ENCODE measurements at regions not wholly inside any gene's neighbourhood (a gene's known extent, or its start where the extent isn't known, plus 50 kb on each side); places are given as distances from the start of the nearest gene placed in this dataset.
"Not testable (repeated sequence)": the region's sequence is repeated elsewhere in the genome, so short reads cannot be mapped to it uniquely, and the experiment has no call there.

- no peak for DNase-seq
These were observed 311.9 kb upstream of the ANKH start for GRCh38 chr5:15183520-15183919.

GRCh38 chr5:15170173-15170572 lies 298.6 kb upstream of the ANKH start:
- DNase-seq, result no peak

GRCh38 chr5:15168358-15168757 lies 296.8 kb upstream of the ANKH start:
- no peak for DNase-seq

GRCh38 chr5:15160091-15160490 lies 288.5 kb upstream of the ANKH start:
- DNase-seq, result no peak

GRCh38 chr5:15159606-15160005 lies 288.0 kb upstream of the ANKH start:
- DNase-seq, result no peak

- DNase-seq, result no peak
These were observed 270.9 kb upstream of the ANKH start for GRCh38 chr5:15142458-15142857.

- no peak for DNase-seq
These were observed 265.8 kb upstream of the ANKH start for GRCh38 chr5:15137414-15137813.

- no peak for DNase-seq
These were observed 264.1 kb upstream of the ANKH start for GRCh38 chr5:15135661-15136060.

- no peak for DNase-seq
These were observed 261.9 kb upstream of the ANKH start for GRCh38 chr5:15133456-15133965.

- no peak for DNase-seq
These were observed 261.3 kb upstream of the ANKH start for GRCh38 chr5:15132816-15133405.

GRCh38 chr5:15131909-15132308 lies 260.3 kb upstream of the ANKH start:
- no peak for DNase-seq

GRCh38 chr5:15124871-15125568 lies 253.4 kb upstream of the ANKH start:
- no peak for DNase-seq

GRCh38 chr5:15124461-15124860 lies 252.9 kb upstream of the ANKH start:
- DNase-seq, result no peak

- DNase-seq, result no peak
These were observed 246.1 kb upstream of the ANKH start for GRCh38 chr5:15117688-15118087.

- DNase-seq, result no peak
These were observed 245.4 kb upstream of the ANKH start for GRCh38 chr5:15116996-15117395.

- DNase-seq, result no peak
These were observed 235.1 kb upstream of the ANKH start for GRCh38 chr5:15106530-15107283.

- DNase-seq, result peak; percentile 48
These were observed 234.3 kb upstream of the ANKH start for GRCh38 chr5:15105799-15106393.

GRCh38 chr5:15103864-15104263 lies 232.3 kb upstream of the ANKH start:
- no peak for DNase-seq

GRCh38 chr5:15103130-15103529 lies 231.6 kb upstream of the ANKH start:
- DNase-seq, result no peak

- no peak for DNase-seq
These were observed 226.0 kb upstream of the ANKH start for GRCh38 chr5:15097552-15097951.

- not testable (repeated sequence) for DNase-seq
These were observed 225.1 kb upstream of the ANKH start for GRCh38 chr5:15096686-15097085.

GRCh38 chr5:15092801-15093200 lies 221.2 kb upstream of the ANKH start:
- no peak for DNase-seq

- DNase-seq, result no peak
These were observed 214.1 kb upstream of the ANKH start for GRCh38 chr5:15085671-15086070.

GRCh38 chr5:15082096-15082495 lies 210.5 kb upstream of the ANKH start:
- DNase-seq, result no peak
